AG10803 (cell line): ENCODE measurements at regions not wholly inside any gene's neighbourhood (a gene's known extent, or its start where the extent isn't known, plus 50 kb on each side); places are given as distances from the start of the nearest gene placed in this dataset.
A peak's percentile ranks its signal among the peaks of the same experiment; 100 is the strongest.

Experiments used
- DNase-seq: peaks from one replicate; pipeline ENCODE4 v3.0.0; 2010; ENCODE audit warnings: low read depth
- H3K4me3 ChIP-seq: 2 replicates; pipeline ENCODE4 v1.5.1; 2011; ENCODE audit warnings: mild to moderate bottlenecking, low read length, control low read depth
- CTCF ChIP-seq: conservative IDR thresholded peaks from 2 replicates; pipeline ENCODE4 v1.5.1; 2011; ENCODE audit warnings: mild to moderate bottlenecking, low read length, control low read depth, inconsistent platforms

- TF ChIP-seq CTCF: no peak
- DNase-seq: no peak
- no peak overlapping the region for H3K4me3 ChIP-seq
Observed at GRCh38 chr11:26219183-26220117, 112.5 kb upstream of the ANO3 start.

- TF ChIP-seq CTCF: no peak
- no peak for DNase-seq
- H3K4me3 ChIP-seq: no peak overlapping the region
Observed at GRCh38 chr11:26225646-26226045, 106.3 kb upstream of the ANO3 start.

GRCh38 chr11:26227301-26227746 lies 104.6 kb upstream of the ANO3 start:
- peak; percentile 88 for DNase-seq
- H3K4me3 ChIP-seq: no peak overlapping the region
- TF ChIP-seq CTCF: peak; percentile 75

GRCh38 chr11:26227883-26228502 lies 103.9 kb upstream of the ANO3 start:
- no peak overlapping the region for H3K4me3 ChIP-seq
- no peak for DNase-seq
- no peak for TF ChIP-seq CTCF

GRCh38 chr11:26228778-26229177 lies 103.2 kb upstream of the ANO3 start:
- TF ChIP-seq CTCF: no peak
- DNase-seq: no peak

GRCh38 chr11:26229257-26229656 lies 102.7 kb upstream of the ANO3 start:
- H3K4me3 ChIP-seq: no peak overlapping the region
- DNase-seq: peak; percentile 59
- TF ChIP-seq CTCF: no peak

More at GRCh38 chr11:26228778-26229177, 103.2 kb upstream of the ANO3 start:
- H3K4me3 ChIP-seq: no peak overlapping the region
